Body of pancreas (tissue), 4 donors: ENCODE measurements at regions not wholly inside any gene's neighbourhood (a gene's known extent, or its start where the extent isn't known, plus 50 kb on each side); places are given as distances from the start of the nearest gene placed in this dataset.
A peak's percentile ranks its signal among the peaks of the same experiment; 100 is the strongest.

Source experiments
- ATAC-seq: fragments of 150-250 bp; one replicate; pipeline ENCODE4 v1.9.1; 2016
- DNase-seq, 4 donors: peaks; one replicate each; pipeline ENCODE4 v3.0.0-alpha.2; 2019
- H3K27ac ChIP-seq, 4 donors: fragments of 200-600 bp; sonication (generic); 1 replicate in 3 of 4; 2 replicates in 1 of 4; pipeline versions ENCODE4 v1.5.1 to v1.6.1; 2016 to 2019; ENCODE audit warnings: mild to moderate bottlenecking in 1 of 4, mixed read lengths in 1 of 4, moderate library complexity in 1 of 4
- H3K27me3 ChIP-seq, 2 donors: fragments of 200-600 bp; sonication (generic); one replicate each; pipeline ENCODE4 v1.6.0; 2016; ENCODE audit warnings: mild to moderate bottlenecking in 1 of 2
- H3K36me3 ChIP-seq, 2 donors: fragments of 200-600 bp; sonication (generic); replicated peaks in 1 of 2; 2 replicates each; pipeline ENCODE4 v1.5.1; 2016; ENCODE audit warnings: low read depth in 2 of 2; ENCODE audit not compliant: insufficient read depth in 1 of 2
- H3K4me1 ChIP-seq: fragments of 200-600 bp; sonication (generic); one replicate; pipeline ENCODE4 v1.6.0; 2016
- H3K4me3 ChIP-seq, 2 donors: fragments of 200-600 bp; sonication (generic); 1 replicate in 1 of 2; 2 replicates in 1 of 2; pipeline ENCODE4 v1.5.1; 2016 to 2019
- H3K9me3 ChIP-seq, 3 donors: fragments of 200-600 bp; sonication (generic); 1 replicate in 2 of 3; 2 replicates in 1 of 3; pipeline ENCODE4 v1.5.1; 2016
- POLR2A ChIP-seq, 3 donors: fragments of 450-650 bp; IDR thresholded peaks; one replicate each; pipeline ENCODE4 v1.6.1; 2016; ENCODE audit warnings: antibody characterized with exemption in 3 of 3, mild to moderate bottlenecking in 2 of 3
- WGBS, 2 donors: methylation state at CpG; one replicate each; pipeline ENCODE4 v1.1.5; 2017; 5-methylcytosine and 5-hydroxymethylcytosine counted together
- intact Hi-C: fragments of 100-400 bp; cut with DNase I; formaldehyde crosslinking; loops from one replicate; pipeline ENCODE4 v1.15.1; 2023
- TF ChIP-seq, protein P1 (sequence below), 7 experiments: fragments of 450-650 bp in 4 of 7; fragments of 200-600 bp in 3 of 7; sonication (generic) in 3 of 7; IDR thresholded peaks; one replicate each; pipeline ENCODE4 v1.5.1; 2016 to 2019; ENCODE audit warnings: antibody characterized with exemption in 7 of 7

DNA sequence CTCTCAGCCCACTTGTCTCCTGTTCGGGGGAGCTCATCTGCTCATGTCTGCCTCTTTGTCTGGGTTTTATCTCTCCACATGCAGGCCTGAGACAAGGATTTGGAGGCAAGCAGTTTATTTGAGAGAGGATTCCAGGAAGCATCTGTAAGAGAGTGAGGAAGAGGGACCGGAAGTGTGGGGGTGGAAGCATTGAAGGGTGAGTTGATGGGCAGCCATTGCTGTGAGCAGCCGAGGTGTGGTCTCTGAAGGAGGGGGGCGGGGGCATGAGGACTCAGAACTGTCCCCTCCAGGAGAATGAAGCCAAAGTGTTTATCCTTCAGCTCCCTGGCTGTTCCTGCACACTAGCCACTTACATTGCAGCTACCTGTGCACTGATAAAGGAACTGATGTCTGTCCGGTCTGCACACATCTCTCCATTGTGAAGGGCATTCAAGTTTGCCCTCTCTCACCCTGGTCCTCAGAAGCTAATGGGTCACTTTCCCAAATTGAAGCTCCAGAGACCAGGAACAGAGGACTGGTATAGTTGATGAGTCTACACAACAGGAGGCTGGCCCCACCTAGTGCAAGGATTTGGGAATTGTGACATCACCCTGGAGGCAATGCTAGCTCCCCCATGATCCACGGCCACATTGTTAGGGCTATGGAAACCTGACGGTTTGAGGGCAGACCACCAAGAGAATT lies 100.5 kb upstream of the FOXA2 start:
- Histone ChIP-seq H3K27me3 (no peaks in the 10 kb centered on the region), H3K4me1 (peaks cover 9% of the 10 kb centered on the region), H3K27ac (no peak overlapping the region), H3K4me3 (no peak overlapping the region), H3K9me3 (no peaks in the 10 kb centered on the region), H3K36me3 (no peaks in the 10 kb centered on the region)
- TF ChIP-seq, protein P1, sequence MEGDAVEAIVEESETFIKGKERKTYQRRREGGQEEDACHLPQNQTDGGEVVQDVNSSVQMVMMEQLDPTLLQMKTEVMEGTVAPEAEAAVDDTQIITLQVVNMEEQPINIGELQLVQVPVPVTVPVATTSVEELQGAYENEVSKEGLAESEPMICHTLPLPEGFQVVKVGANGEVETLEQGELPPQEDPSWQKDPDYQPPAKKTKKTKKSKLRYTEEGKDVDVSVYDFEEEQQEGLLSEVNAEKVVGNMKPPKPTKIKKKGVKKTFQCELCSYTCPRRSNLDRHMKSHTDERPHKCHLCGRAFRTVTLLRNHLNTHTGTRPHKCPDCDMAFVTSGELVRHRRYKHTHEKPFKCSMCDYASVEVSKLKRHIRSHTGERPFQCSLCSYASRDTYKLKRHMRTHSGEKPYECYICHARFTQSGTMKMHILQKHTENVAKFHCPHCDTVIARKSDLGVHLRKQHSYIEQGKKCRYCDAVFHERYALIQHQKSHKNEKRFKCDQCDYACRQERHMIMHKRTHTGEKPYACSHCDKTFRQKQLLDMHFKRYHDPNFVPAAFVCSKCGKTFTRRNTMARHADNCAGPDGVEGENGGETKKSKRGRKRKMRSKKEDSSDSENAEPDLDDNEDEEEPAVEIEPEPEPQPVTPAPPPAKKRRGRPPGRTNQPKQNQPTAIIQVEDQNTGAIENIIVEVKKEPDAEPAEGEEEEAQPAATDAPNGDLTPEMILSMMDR (IDR thresholded peaks at IDR 0.05) = peak in 2 of 7 experiments; percentile 6 to 9
- no peak for TF ChIP-seq POLR2A (IDR thresholded peaks at IDR 0.05)
- intact Hi-C loops = loop anchor here (5.0 to 10.0 kb wide), 4 partner anchors 98 to 353 kb away; no protein-coding TSS in a partner anchor
- ATAC-seq = no peak
- whole genome bisulfite sequencing, 2 donors = 30 to 49% methylated on average over 7 of the region's 7 CpGs
- no peak for DNase-seq

DNA sequence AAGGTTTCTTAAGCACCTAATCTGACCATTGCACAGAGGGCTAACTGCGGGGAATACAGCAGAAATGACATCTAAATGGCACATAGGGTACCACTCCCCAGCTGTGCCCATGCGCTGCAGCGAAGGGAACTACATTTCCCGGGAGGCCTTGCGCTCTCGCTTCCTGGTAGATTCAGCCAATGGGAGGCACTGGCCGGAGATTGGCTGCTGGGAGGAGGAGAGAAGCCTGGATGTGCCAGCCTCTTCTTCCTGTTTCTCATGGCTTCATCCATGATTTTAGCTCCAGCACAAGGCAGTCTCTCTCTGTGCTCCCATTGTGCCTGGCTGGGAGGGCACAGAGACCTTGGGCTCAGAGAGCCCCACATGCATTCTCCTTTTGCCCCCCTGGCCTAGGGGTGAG lies 101.7 kb upstream of the FOXA2 start:
- WGBS, 2 donors = 23 to 32% methylated on average over 7 of the region's 7 CpGs
- Histone ChIP-seq H3K4me1 (no peaks in the 10 kb centered on the region), H3K9me3 (no peaks in the 10 kb centered on the region), H3K27me3 (no peaks in the 10 kb centered on the region), H3K36me3 (no peaks in the 10 kb centered on the region), H3K4me3 (no peak overlapping the region), H3K27ac (no peak overlapping the region)
- intact Hi-C loops = loop anchor here (5.0 to 10.0 kb wide), 2 partner anchors 231 to 354 kb away; no protein-coding TSS in a partner anchor
- DNase-seq (peak; percentile 40 to 63 (median 55)), ATAC-seq (peak; percentile 49)
- TF ChIP-seq POLR2A (IDR thresholded peaks at IDR 0.05) = no peak
- TF ChIP-seq, protein P1 (IDR thresholded peaks at IDR 0.05) = no peak

DNA sequence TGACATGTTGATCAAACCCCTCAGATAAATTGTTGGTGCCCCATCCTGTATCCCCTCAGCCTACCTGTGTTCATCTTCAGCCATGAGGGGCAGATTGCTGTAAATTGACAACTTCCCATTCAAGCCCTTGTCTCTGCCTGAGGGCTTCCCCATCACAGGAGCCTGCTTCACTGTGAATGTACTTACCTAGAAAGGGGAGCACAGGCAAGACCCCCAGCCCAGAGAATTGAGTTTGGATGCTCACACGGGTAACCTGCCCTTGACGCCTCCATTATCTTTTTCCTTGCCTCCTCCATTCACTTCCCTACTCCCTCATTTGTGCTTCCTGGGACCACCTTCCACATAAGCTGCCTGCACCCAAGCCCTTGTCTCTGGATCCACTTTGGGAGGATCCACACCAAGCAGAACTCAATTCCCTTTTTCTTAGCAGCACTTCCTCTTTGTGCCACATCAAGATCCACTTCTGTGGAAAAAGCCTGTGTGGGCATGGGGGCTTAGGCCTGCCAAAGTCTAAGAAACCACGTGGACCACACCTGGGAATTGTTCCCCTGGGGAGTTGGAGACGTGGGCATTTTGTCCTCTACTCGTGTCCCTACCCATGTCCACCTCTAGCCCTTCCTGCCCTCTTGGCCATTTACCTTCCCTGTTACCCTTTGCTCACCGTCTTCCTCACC lies 103.4 kb upstream of the FOXA2 start:
- no peaks in the 10 kb centered on the region for H3K27me3 ChIP-seq
- intact Hi-C loops = loop anchor here (5.0 to 10.0 kb wide), 2 partner anchors 233 to 356 kb away; no protein-coding TSS in a partner anchor
- 53 to 55% methylated on average over 6 of the region's 6 CpGs for WGBS, 2 donors
- no peaks in the 10 kb centered on the region for H3K36me3 ChIP-seq
- ATAC-seq (no peak), DNase-seq (no peak)
- no peak overlapping the region for H3K27ac ChIP-seq
- H3K4me3 ChIP-seq = no peak overlapping the region
- H3K4me1 ChIP-seq = no peaks in the 10 kb centered on the region
- no peak for TF ChIP-seq POLR2A (IDR thresholded peaks at IDR 0.05)
- TF ChIP-seq, protein P1 (IDR thresholded peaks at IDR 0.05) = no peak
- no peaks in the 10 kb centered on the region for H3K9me3 ChIP-seq

DNA sequence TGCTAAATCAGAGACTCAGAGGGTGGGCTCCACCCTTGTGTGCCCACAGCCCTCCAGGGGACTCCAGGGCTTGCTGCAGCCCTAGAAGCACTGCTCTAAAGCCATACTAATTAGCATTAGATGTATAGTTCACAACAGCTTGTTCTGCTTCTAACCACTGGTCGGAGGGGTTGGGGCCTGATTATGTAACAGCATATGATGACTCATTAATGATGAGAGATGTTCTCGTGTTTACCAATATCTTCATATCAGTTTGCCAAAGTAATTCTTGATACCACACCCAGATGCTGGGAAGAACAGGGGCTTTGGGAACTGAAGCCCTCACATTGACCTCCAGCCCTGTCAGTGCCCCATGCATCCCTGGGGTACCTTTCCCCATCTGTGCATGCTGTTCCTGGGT lies 104.1 kb upstream of the FOXA2 start:
- no peaks in the 10 kb centered on the region for H3K4me1 ChIP-seq
- intact Hi-C loops = loop anchor here (5.0 to 10.0 kb wide), 2 partner anchors 234 to 356 kb away; no protein-coding TSS in a partner anchor

More for the DNA sequence above, 104.1 kb upstream of the FOXA2 start:
- no peak for ATAC-seq
- Histone ChIP-seq H3K36me3 (no peaks in the 10 kb centered on the region), H3K4me3 (no peak overlapping the region), H3K27ac (no peak overlapping the region), H3K27me3 (no peaks in the 10 kb centered on the region), H3K9me3 (no peaks in the 10 kb centered on the region)
- WGBS, 2 donors = 58 to 60% methylated on average over 2 of the region's 2 CpGs
- no peak for TF ChIP-seq POLR2A (IDR thresholded peaks at IDR 0.05)
- TF ChIP-seq, protein P1 (IDR thresholded peaks at IDR 0.05) = no peak
- DNase-seq = no peak
